Sigmoid colon (tissue), 4 donors: ENCODE measurements at regions not wholly inside any gene's neighbourhood (a gene's known extent, or its start where the extent isn't known, plus 50 kb on each side); places are given as distances from the start of the nearest gene placed in this dataset.

Experiments used
- CTCF ChIP-seq, 4 experiments: fragments of 450-650 bp in 3 of 4; fragments of 200-600 bp in 1 of 4; IDR thresholded peaks; one replicate each; pipeline ENCODE4 v1.5.1; 2016 to 2019; ENCODE audit warnings: antibody characterized with exemption in 4 of 4, mild to moderate bottlenecking in 3 of 4, moderate library complexity in 2 of 4
- POLR2AphosphoS5 ChIP-seq, 4 donors: sonication (generic); formaldehyde crosslinking; IDR thresholded peaks; one replicate each; pipeline ENCODE4 v1.6.1; 2017; ENCODE audit warnings: antibody characterized with exemption in 4 of 4

GRCh38 chr3:139778682-139779233 lies 101.0 kb upstream of the NMNAT3 start:
- TF ChIP-seq CTCF (IDR thresholded peaks at IDR 0.05) (no peak), POLR2AphosphoS5 (IDR thresholded peaks at IDR 0.05) (no peak)
